ENCODE measurements at regions not wholly inside any gene's neighbourhood (a gene's known extent, or its start where the extent isn't known, plus 50 kb on each side); places are given as distances from the start of the nearest gene placed in this dataset.

DNA sequence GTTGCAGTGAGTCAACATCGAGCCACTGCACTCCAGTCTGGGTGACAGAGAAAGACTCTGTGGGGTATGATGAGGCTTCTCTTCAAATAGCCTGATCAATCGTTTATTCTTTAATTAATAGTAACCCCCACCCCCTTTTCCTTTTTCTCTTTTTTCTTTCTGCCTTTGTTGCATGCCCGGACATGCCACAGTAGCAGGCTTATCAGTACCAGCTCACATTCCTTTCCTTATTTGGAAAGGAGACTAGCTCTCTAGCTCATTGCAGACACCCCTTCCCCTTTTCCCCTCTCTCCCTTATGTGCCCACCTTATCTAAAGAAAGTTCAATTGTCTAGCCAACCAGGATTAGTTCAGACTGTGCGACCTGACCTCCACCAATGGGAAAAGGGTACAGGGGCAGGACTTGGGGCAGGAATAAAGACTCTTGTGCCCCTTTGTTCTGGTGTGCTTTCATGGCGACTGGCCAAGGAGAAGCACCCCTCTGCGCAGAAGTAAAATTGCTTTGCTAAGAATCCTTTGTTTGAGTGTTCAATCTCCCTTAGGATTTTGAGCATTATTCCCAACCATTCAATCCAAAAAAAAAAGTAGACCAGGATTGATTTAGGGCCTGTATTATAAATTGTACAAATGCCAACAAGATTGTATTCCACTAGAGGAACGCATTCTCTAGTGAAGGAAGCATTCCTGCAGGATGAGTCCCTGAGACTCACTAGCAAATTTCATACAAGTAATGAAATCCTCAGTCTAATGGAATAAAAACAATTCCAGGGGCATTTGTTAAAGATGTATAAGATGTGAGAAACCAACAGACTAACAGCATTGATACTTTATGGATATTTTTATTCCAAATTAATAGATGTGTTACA, 95.8 kb upstream of the SNRPN start:
- peak overlapping the region; percentile 89 for H3K27ac Mint-ChIP-seq
- peaks cover 36% of the 10 kb centered on the region for H3K4me1 Mint-ChIP-seq
- no peak for DNase-seq (ENCODE audit: low spot score in 2 of 2, unreplicated experiment in 2 of 2)
- no peaks in the 10 kb centered on the region for H3K27me3 Mint-ChIP-seq (ENCODE audit: low read depth)
- peak overlapping the region; percentile 71 for H3K4me3 Mint-ChIP-seq
- H3K9me3 Mint-ChIP-seq: peaks cover 12% of the 10 kb centered on the region
- no peaks in the 10 kb centered on the region for H3K36me3 Mint-ChIP-seq
- TF ChIP-seq, protein P1, sequence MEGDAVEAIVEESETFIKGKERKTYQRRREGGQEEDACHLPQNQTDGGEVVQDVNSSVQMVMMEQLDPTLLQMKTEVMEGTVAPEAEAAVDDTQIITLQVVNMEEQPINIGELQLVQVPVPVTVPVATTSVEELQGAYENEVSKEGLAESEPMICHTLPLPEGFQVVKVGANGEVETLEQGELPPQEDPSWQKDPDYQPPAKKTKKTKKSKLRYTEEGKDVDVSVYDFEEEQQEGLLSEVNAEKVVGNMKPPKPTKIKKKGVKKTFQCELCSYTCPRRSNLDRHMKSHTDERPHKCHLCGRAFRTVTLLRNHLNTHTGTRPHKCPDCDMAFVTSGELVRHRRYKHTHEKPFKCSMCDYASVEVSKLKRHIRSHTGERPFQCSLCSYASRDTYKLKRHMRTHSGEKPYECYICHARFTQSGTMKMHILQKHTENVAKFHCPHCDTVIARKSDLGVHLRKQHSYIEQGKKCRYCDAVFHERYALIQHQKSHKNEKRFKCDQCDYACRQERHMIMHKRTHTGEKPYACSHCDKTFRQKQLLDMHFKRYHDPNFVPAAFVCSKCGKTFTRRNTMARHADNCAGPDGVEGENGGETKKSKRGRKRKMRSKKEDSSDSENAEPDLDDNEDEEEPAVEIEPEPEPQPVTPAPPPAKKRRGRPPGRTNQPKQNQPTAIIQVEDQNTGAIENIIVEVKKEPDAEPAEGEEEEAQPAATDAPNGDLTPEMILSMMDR (IDR thresholded peaks at IDR 0.05; ENCODE audit: unreplicated experiment): no peak

DNA sequence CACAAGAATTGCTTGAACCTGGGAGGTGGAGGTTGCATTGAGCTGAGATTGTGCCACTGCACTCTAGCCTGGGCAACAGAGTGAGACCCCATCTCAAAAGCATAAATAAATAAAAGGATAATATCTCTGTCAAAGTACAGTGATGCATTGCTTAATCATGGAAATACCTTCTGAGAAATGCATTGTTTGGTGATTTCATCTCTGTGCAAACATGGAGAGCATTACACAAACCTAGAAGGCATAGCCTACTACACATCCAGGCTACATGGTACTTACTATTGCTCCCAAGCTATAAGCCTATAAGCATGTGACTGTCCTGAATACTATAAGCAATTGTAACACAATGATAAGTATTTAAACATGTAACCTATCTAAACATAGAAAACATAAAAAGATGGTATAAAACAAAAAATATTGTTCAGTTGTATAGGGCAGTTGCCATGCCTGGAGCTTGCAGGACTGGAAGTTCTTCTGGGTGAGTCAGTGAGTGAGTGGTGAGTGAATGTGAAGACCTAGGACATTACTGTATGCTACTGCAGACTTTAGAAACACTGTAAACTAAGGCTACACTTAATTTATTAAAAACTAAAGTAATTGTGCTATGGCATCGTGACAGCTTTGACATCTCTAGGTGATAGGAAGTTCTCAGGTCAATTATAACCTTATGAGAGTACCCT, 93.6 kb upstream of the SNRPN start:
- Mint-ChIP-seq H3K4me1 (peaks cover 35% of the 10 kb centered on the region), H3K9me3 (peaks cover 17% of the 10 kb centered on the region), H3K36me3 (no peaks in the 10 kb centered on the region), H3K4me3 (no peak overlapping the region), H3K27ac (no peak overlapping the region), H3K27me3 (ENCODE audit: low read depth) (no peaks in the 10 kb centered on the region)
- TF ChIP-seq, protein P1 (IDR thresholded peaks at IDR 0.05; ENCODE audit: unreplicated experiment): no peak
- DNase-seq (ENCODE audit: low spot score in 2 of 2, unreplicated experiment in 2 of 2): no peak

DNA sequence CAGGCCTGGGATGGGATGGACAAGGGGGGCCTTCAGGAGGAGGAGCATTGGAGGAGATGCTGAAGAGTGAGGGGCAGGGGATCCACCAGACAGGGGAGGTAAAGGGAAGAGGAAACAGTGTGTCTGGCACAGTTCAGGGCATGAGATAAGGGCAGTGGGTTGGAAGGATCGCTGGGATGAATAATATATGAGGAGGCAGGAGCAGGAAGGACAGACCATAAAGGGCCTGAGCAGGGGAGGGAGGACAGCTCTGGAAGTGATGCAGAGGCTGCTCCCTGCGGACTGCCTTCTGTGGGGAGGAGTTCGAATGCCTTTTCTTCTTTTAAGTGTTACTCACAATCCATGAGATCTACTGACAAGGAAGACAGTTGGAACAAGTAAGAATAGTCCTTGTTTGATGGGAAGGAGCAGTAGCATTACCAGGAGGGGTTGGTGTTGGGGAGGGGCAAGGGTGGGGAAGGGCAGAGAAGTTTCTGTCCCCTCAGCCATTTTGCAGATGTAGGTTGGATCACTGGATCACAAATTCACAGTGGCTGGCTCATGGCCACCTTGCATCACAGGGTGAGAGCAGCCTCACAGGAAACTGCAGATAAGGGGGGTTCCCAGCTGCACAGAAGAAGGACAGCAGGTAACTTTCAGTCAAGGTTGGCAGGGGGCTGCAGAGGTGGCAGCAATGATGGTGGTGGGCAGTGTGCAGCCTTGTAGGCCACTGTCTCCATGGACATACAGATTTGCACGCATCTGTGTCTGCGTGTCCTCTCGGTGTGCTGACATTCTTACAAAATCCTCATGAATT, 91.9 kb upstream of the SNRPN start:
- DNase-seq (ENCODE audit: low spot score in 2 of 2, unreplicated experiment in 2 of 2): no peak
- no peak overlapping the region for H3K4me3 Mint-ChIP-seq
- H3K4me1 Mint-ChIP-seq: peaks cover 27% of the 10 kb centered on the region
- peaks cover 27% of the 10 kb centered on the region for H3K9me3 Mint-ChIP-seq
- peak overlapping the region; percentile 73 for H3K27ac Mint-ChIP-seq
- TF ChIP-seq, protein P1 (IDR thresholded peaks at IDR 0.05; ENCODE audit: unreplicated experiment): no peak
- no peaks in the 10 kb centered on the region for H3K27me3 Mint-ChIP-seq (ENCODE audit: low read depth)
- H3K36me3 Mint-ChIP-seq: peaks cover 2% of the 10 kb centered on the region

DNA sequence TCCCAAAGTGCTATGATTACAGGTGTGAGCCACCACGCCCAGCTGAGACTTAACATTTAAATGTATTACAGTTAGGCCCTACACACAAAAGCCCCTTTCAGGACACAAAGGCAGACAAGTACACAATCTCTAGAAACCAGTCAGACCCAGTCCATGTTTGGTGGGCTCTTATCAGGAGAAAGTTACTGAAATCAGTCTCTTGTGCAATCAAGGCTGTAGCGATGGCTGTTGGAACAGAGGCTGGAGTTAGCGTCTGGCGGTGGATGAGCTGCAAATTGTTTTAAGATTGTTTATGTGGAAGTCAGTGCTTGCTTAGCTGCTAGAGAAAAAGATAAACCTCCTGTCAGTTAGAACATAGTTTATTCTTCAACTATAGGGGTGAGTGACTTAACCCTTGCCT, 89.5 kb upstream of the SNRPN start:
- peak overlapping the region; percentile 56 for H3K27ac Mint-ChIP-seq
- H3K4me3 Mint-ChIP-seq: no peak overlapping the region
- no peaks in the 10 kb centered on the region for H3K27me3 Mint-ChIP-seq (ENCODE audit: low read depth)
- no peak for DNase-seq (ENCODE audit: low spot score in 2 of 2, unreplicated experiment in 2 of 2)
- H3K9me3 Mint-ChIP-seq: peaks cover 22% of the 10 kb centered on the region
- TF ChIP-seq, protein P1 (IDR thresholded peaks at IDR 0.05; ENCODE audit: unreplicated experiment): no peak
- H3K36me3 Mint-ChIP-seq: peaks cover 2% of the 10 kb centered on the region
- H3K4me1 Mint-ChIP-seq: peaks cover 15% of the 10 kb centered on the region

DNA sequence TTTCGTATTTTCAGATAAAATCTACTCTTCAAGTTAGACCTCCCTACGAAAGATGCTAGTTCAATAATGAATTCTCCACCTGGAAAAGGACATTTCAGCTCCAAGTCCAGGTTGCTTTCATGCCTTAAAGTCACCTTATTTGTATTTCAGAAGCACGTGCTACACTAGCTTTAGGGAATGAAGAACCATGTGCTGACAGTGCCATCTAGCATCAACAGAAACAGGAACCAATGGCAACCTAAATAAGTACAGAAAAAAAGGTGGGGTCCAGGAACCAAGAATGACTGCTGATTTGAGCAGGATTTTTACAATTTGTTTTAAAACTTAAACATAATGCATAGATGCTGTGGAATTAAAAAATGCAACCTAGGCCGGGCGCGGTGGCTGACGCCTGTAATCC, 77.6 kb upstream of the SNRPN start:
- Mint-ChIP-seq H3K27me3 (ENCODE audit: low read depth) (no peaks in the 10 kb centered on the region), H3K4me1 (no peaks in the 10 kb centered on the region), H3K27ac (no peak overlapping the region), H3K4me3 (no peak overlapping the region), H3K9me3 (peaks cover 28% of the 10 kb centered on the region), H3K36me3 (peaks cover 7% of the 10 kb centered on the region)
- DNase-seq (ENCODE audit: low spot score in 2 of 2, unreplicated experiment in 2 of 2): no peak
- TF ChIP-seq, protein P1 (IDR thresholded peaks at IDR 0.05; ENCODE audit: unreplicated experiment): no peak
